ENCODE measurements at regions not wholly inside any gene's neighbourhood (a gene's known extent, or its start where the extent isn't known, plus 50 kb on each side); places are given as distances from the start of the nearest gene placed in this dataset.

GRCh38 chr10:78434886-78435285 lies 401.2 kb downstream of the RPS24 start:
- intact Hi-C loops (cut with DNase I), result no loop called here
- no peak for TF ChIP-seq POLR2A (IDR thresholded peaks at IDR 0.05)
- no peak for TF ChIP-seq CTCF (IDR thresholded peaks at IDR 0.05)
- peaks cover 0 to 9% (median 0%) of the 10 kb centered on the region in 4 donors for H3K4me1 ChIP-seq
- H3K4me3 ChIP-seq, result no peak overlapping the region
- no peak for DNase-seq
- H3K27me3 ChIP-seq, result no peaks in the 10 kb centered on the region
- no peaks in the 10 kb centered on the region for H3K9me3 ChIP-seq
- no peak for ATAC-seq
- no peak overlapping the region for H3K27ac ChIP-seq
- WGBS (ENCODE audit: insufficient coverage, low coverage, low lambda C conversion rate, missing lambda C conversion rate), result no CpG with 5 or more reads among the region's 8 CpGs
- H3K36me3 ChIP-seq, result no peaks in the 10 kb centered on the region

DNA sequence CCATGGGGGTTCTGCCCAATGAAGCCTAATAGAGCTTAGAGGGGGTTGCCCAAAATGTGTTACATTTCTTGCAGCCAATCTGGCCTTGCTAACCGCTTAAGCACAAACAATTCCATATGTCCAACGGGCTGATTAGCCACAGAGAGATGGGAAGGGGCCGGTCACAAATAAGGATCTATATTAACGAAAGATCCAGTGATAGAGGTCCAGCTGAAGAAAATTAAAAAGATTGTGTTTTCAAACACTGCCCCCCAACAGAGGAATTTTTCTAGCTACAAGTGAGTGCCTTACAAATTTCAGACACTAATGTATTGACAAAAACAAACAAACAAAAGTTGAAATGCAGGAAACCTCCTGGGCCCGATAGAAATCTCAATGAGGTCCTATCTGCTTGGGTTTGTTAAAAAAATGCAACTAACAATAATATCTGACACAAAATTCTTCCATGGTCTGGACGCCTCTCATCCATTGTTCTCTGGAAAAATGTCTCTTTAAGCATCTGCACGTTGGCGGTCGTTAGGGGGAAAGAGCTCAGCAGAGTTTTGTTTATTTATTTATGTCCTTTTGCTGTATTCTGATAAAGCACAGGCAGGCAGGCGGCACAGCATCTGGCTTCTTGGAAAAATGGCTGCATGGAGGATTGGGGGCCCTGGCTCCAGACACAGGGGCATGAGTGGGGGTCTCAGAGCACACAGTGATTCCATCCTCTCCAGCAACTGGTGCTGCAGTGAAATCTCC lies 402.0 kb downstream of the RPS24 start:
- DNase-seq, result no peak
- H3K4me3 ChIP-seq, result no peak overlapping the region
- peaks cover 0 to 9% (median 0%) of the 10 kb centered on the region in 4 donors for H3K4me1 ChIP-seq
- no peak for TF ChIP-seq CTCF (IDR thresholded peaks at IDR 0.05)
- TF ChIP-seq POLR2A (IDR thresholded peaks at IDR 0.05), result no peak
- intact Hi-C loops (cut with DNase I), result no loop called here
- H3K27ac ChIP-seq, result no peak overlapping the region
- no peaks in the 10 kb centered on the region for H3K9me3 ChIP-seq
- no peak for ATAC-seq
- no peaks in the 10 kb centered on the region for H3K27me3 ChIP-seq
- H3K36me3 ChIP-seq, result no peaks in the 10 kb centered on the region
- 83% methylated on average over 10 of the region's 10 CpGs for WGBS (ENCODE audit: insufficient coverage, low coverage, low lambda C conversion rate, missing lambda C conversion rate)

DNA sequence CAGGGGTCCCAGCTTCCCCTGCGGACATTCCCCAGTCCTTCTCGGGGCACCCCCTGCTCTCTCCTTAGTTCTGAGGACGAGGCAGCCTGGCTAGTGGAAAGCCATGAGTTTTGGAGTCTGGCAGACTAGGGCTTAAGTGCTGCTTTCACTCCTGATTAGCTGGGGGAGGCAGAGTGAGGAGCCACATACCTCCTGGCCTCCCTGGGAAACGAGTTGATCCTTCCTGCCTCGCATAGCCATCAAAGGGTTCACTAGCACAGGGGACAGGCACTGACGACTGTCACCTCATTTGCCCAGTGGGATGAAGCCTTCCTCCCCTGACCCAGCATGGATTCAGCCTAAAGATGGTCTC lies 402.5 kb downstream of the RPS24 start:
- ATAC-seq, result no peak
- no CpG with 5 or more reads among the region's 6 CpGs for WGBS (ENCODE audit: insufficient coverage, low coverage, low lambda C conversion rate, missing lambda C conversion rate)
- intact Hi-C loops (cut with DNase I), result no loop called here
- H3K27ac ChIP-seq, result no peak overlapping the region
- peaks cover 0 to 9% (median 0%) of the 10 kb centered on the region in 4 donors for H3K4me1 ChIP-seq
- H3K4me3 ChIP-seq, result no peak overlapping the region
- no peaks in the 10 kb centered on the region for H3K27me3 ChIP-seq
- H3K9me3 ChIP-seq, result no peaks in the 10 kb centered on the region
- H3K36me3 ChIP-seq, result no peaks in the 10 kb centered on the region
- TF ChIP-seq CTCF (IDR thresholded peaks at IDR 0.05), result no peak
- no peak for DNase-seq

- no peak overlapping the region for H3K27ac ChIP-seq
- H3K4me1 ChIP-seq, result peaks cover 0 to 9% (median 0%) of the 10 kb centered on the region in 4 donors
- intact Hi-C loops (cut with DNase I), result no loop called here
These were observed 403.2 kb downstream of the RPS24 start for GRCh38 chr10:78436706-78437406.

More at GRCh38 chr10:78436706-78437406, 403.2 kb downstream of the RPS24 start:
- Histone ChIP-seq H3K36me3 (no peaks in the 10 kb centered on the region), H3K27me3 (no peaks in the 10 kb centered on the region), H3K9me3 (no peaks in the 10 kb centered on the region), H3K4me3 (no peak overlapping the region)
- TF ChIP-seq POLR2A (IDR thresholded peaks at IDR 0.05) (no peak), CTCF (IDR thresholded peaks at IDR 0.05) (no peak)
- ATAC-seq (no peak), DNase-seq (no peak)
- 63% methylated on average over 5 of the region's 8 CpGs for WGBS (ENCODE audit: insufficient coverage, low coverage, low lambda C conversion rate, missing lambda C conversion rate)

Measured in right lobe of liver (tissue), 6 donors.